Hematopoietic multipotent progenitor cell treated with erythropoietin and hydrocortisone succinate and interleukin-3 and kit ligand, for 17 days (in vitro differentiated cells): ENCODE measurements at regions not wholly inside any gene's neighbourhood (a gene's known extent, or its start where the extent isn't known, plus 50 kb on each side); places are given as distances from the start of the nearest gene placed in this dataset.

Experiments used
- DNase-seq: peaks from one replicate; pipeline ENCODE4 v3.0.0-alpha.2; 2015; ENCODE audit warnings: low spot score

DNA sequence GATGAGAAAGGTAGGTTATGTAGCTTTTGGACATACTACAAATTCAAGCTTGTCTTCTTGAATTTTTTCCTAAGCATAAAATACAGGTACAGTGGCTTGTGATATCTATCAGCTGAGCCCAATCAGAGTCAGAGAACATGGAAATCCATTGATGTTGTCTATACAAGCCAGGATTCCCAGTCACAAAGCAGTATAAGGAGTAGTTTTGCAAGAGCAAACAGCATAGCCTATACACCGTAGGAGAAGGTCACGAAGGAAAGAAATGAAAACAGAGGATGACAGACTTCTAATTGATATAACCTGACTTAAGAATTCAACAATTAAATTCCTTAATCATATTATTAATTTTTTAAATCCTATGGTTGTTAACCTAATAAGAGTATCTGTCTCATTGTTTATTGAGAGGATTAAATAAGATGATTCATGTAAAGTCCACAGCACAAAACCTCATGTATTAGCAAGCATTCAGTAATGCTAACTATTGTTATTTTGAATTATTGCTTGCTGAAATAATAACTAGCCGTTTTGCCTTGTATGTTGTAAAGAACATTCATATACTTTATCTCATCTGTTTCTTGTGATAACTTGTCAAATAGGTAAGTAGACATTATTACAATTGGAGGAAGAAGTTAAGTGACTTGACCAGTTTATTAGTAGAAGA, 276.6 kb upstream of the ZPLD1 start:
- no peak for DNase-seq

DNA sequence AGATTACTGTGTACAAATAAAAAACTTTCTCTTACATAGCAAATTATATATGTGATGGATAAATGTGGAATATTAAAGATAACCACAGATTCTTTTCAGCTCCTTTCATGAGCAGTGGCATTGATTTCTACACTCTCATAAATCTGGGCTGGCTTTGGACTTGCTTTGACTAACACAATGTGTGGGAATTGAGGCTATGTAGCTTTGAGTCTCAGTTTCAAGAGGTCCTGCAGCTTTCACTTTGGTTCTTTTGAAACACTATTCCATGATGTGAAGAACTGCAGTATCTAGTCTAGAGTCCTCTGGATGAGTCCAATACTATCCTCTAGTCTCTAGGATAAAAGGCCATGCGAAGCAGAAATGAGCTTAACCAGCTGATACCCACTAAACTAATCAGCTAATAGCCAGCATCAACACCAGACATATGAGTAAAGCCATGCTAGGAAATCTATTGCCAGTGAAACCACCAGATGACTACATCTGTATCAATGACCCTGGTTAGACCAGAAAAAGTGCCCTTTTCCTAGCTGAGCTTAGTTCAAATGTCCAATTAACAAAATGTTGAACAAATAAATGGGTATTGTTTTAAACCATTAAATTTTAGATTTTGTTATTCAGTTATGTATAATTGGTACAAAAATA, 274.9 kb upstream of the ZPLD1 start:
- DNase-seq: no peak

DNA sequence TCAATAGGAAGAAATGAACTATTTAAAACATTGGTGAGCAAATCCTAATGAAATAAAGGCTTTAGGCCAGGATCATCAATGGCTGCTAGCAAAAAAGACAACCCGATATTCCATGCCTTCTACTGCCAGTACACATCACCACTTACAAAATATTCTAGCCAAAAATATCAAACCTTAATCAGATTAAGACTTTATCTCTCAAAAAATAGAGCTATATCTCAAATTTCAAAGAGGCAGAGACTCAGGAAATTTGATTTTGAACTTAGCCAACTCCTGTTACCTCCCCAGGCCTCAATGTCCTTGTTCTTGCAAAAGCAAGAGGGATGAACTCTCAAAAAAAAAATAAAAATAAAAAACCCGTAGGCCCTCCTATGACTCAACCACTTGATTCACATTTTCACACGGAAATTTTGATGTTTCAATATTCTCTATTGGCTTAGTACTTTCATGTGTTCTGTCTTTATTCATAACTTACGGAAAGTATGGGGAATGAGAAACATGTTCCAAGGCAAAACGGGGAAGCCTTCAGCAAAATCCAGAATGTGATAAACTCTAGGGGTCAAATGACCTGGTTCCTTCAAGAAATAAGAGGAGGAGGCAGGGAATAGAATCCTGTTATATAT, 273.3 kb upstream of the ZPLD1 start:
- no peak for DNase-seq

DNA sequence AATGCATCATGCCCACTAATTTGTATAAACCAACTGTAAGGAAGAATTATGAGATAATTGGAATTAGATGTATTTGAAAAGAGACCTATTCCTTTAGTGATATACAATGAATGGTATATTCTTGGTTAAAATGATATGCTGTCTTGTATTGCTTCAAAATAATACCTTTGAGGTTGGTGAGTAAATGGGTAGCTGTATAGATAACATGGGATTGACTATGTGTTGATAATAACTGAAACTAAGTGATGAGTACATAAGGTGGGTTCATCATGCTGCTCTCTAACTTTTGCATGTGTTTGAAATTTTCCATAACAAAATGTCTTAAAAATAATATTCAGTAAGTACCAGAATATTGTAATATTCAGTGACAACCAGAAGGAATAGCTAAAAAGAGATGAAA, 272.6 kb upstream of the ZPLD1 start:
- no peak for DNase-seq

DNA sequence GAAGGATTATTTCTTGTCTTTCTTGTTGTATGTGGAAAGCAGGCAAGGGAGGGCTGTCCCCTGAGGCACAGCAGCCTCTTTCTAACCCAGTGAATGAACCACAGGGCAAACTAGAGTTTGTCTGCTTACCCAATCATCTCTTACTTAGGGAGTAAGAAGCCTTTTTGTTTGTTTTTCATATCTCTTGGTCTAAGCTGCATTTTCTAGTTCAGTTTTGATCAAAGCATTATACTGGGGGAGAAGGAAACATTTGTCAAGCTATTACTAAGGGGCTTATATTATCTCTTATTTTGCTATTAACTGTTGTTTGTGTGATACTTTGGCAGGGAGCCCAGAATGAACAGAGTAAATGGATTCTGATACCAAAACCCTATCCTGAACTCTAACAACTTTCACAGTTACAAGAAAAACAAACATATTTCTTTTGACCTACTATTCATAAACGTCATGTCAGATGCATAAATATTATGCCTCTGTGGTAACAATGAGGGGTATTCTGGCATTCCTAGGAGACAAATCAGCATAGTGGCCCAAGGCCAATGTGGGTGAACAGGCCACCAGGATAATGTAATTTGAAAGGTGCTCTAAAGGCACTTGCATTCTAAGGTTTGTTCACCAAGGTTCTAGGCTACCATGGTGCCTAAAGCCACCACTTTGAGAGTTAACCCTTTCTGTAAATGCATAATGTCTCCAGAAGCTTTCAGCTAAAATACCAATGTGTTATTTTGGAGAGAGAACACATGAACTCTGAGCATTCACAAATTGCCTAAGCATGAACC, 271.6 kb upstream of the ZPLD1 start:
- DNase-seq: no peak

DNA sequence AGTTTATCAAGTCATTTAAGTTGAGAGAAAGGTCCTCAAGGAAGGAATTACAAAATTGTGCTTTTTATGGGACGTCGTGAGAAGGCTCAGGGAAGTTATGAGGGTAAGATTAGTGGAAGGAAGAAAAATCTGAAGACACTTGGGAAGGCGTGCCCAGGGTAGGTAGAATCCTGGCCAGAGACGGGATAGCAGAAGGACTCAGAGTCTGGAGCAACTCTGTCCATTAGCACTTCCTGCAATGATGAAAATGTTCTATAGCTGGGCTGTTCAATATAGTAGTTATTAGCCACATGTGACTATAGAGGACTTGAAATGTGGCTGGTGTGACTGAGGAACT, 271.0 kb upstream of the ZPLD1 start:
- DNase-seq: no peak

DNA sequence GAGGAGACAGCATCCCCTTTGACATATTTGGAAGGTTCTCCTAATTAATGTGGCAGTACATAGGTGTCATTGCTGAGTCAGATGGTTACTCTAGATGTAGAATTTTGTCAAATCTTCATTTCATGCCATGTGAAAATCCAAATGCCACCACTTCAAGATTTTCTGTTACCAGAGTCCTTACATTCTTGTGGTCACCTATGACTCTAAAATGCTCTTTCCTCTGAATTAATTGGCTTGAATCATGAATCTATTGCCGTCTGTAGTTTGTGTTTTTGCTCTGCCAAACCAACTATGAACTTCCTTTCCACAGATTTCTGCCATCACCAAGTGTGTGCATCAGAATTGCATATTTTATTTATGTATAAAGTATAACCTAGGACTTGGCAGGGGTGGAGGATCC, 269.4 kb upstream of the ZPLD1 start:
- no peak for DNase-seq

DNA sequence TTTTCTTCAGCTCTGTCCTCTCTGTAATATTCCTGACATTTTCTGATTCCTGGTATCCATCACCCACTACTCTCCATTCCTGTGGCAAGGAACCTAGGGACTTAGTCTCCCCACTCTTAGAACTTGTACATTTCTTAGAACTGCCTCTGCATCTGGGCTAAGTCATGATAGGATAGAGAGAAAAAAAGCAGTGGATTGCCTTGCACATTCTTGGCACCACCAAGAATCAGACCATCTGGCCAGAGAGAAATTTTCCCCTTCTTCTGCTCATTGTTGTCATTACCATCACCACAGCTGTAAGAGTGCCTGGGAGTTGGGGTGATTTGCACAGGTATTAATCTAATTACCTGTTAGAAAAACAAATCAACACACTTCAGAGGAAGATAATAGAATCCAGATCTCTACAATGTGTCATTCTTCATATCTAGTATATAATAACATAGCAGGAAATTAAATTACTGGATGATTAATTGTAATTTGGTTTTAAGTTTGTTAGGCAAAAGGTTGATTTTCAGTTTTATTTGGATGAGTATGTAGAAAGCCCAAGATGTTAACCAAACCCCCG, 264.8 kb upstream of the ZPLD1 start:
- no peak for DNase-seq

DNA sequence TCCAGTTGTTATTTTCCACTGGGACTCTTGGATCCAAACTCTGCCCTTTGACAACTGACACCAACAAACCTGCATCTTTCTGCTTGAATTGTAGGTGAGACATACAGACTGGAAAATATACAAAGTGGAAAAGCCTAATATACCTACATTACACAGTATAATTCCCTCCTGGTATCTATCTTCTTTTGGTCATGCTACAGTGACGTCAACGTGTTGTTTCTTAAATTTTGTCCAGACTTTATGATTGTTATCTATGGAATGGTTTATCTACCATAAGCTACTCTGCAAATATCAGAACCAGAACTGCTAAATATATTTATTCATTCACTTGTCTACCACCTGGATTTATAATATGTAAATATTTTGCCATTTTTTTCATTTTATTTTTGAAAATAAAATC, 264.3 kb upstream of the ZPLD1 start:
- DNase-seq: no peak

DNA sequence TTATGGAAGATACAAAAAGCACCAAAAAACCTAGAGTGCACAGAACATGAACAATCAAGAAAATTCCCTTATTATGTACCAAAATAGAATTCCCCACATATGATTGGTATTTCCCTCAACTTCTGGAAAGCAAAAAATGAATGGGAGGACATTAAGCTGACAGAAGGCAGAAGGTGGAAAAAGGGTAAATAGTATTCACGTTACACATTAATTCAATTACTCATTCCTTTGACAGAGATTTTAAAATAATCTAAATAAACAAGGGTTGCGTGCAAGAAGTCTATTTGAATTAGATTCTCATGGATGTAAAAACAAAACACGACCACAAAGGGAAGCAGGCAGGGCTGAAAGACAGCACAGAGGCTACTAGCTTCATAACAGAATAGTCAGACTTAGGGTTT, 260.5 kb upstream of the ZPLD1 start:
- DNase-seq: no peak

DNA sequence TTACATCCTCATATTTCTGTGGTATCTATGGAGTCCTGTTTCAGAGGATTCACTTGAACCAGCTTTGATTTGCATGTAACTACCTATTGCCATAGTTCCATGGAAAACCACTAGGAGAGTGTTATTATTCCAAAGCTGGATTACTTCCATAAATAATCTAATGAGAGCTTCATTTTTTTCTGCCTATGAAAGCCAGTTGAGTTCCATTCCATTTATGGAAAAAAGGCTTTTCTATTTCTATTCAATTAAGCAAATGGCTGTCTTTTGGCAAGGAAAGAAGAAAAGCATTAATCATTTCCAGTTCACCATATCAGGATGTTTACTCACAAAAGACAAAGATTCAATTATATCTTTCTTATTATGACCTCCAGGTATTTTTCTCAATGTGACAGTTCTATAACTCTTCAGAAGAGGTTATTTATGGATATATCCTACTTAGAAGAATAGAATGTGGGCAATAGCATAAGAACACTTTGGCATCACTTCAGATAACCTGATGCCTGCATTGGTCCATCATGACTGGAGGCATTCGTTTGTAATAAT, 259.9 kb upstream of the ZPLD1 start:
- no peak for DNase-seq

DNA sequence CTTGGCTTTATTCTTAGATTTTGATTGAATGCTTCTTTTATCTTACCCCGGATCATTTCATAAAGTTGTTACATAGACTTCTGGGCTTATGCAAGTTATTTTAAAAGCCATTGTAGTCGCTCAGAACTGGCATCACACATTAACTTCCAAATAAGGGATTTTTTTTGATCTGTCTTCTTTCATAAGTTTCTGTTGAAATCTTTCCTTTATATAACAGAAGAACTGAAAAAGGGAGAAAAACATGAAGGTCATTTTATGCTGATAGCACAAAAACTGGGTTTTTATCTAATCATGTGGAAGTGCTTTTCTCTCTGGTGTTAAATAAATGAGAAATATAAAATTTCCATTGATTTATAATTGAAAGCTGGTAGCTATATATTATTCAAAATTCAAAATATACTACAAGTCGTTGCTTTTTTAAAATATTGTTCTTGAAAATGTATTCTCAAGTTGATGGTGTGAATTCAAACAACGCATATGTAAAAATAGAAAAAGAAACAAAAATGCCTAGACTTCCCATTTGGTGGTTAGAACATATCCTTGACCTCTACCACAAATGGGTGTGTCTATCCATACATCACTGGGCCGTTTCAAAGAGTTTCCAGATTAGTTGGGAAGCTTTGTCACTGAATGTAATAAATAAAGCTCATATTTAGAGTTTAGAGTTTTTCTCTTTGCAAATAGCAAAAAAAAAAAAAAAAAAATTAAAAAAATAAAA, 258.3 kb upstream of the ZPLD1 start:
- DNase-seq: no peak

DNA sequence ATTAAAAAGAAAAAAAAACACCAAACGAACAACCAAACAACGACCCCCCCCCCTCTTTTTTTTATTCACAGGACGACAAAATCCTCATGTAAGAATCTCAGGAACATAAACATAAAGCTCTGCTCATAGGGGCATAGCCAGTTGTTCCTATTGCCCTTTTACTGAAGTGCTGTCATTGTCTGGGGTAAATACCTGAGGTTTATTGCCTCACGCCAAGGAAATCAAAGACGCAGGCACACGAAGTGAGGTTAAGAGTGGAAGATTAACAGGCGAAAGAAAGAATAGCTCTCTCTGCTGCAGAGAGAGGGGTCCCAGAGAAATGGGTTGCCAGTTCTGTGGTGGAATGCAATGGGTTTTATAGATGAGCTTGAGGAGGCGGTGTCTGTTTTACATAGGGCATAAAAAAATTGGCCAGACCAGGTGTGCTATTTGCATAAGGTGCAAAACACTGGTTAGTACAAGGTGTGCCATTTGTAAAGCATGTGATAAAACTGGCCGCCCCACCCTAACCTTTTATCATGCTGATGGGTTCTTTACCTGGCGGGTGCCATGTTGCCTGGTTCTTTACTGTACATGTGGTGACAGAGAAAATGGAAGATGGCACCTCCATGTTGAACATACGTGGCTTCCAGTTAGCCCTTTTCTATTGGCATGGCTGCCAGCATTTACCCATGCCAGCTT, 257.6 kb upstream of the ZPLD1 start:
- no peak for DNase-seq

DNA sequence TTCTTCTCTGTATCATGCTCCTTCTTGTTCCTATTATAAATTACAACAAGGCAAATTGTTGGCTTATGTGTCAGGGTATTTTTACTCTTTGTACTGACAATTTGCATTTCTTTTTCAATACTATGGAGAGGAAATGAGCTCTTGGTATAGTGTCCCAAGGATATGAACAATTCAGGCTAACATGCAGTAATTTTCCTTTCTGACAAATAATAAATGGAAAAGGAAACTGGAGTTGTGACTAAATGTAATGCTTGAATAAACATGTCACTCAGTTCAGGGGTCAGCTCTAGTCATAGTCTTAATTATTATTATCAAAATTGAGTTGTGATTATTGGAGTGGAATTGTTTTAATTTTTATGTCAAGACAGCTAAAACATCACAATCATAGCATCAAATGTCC, 256.0 kb upstream of the ZPLD1 start:
- DNase-seq: no peak

DNA sequence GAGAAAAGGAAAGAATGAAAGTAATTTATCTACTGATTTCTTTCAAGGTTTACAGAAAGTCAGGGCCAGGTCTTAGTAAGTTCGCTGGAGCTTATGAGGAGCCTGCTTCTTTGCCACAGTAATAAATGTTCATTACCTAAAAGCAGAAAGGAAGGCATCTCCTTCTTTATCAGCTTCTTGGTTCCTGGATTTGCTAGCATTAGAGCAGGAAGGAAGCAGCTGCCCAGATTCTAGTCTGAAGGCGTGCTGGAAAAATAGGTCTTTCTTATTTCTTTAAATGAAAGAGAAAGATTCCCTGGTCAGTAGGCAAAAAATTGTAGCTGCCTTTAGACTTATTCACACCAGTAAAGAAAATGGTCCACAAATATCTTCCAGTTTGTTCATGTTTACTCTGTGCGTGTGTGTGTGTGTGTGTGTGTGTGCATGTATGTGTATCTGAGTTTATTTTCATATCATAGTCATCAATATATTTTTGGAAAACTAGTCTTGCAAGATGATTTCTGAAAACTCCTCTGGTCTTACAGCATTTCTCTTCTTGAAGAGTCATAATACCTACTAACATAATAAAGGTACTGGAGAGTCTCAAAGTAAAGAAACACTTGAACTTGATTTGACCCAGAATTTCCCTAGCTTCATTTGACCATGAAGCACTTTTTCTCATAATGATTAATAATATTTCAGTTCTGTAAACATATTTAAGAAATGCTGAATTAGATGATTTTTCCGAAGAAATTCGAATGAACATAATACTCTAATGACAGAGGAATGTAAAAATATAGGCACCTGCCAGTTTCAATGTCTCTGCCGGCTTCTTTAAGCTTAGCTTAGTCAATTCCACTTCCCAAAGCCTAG, 255.3 kb upstream of the ZPLD1 start:
- no peak for DNase-seq

DNA sequence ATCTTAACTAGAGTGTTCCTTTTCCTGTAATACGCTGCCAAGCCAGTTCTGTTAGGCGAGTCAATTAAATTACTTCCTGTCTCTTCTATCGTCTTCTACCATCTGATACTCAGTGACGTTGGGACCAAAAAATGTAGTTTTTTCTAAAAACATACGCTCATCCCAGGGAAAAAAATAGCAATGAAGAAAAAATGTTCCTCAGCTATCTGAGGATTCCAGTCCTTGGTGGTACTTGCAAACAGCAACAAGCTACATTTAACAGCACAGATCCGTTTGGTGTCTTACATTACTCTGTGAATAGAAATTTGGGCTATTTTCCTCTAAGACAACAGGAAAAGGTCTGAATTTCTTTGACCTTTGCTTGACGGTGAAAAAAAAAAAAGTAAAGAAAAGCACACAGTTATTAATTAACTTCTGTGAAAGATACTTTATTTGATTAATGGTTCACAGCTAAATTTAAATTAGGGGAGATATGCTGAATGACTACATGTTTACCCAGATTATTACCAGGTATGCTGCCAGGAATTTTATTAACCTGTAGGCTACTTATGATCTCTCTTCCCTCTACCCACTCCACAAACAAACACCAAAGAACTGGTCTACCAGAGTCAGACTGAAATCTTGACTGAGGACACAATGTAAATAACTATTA, 254.4 kb upstream of the ZPLD1 start:
- peak; percentile 6 for DNase-seq

DNA sequence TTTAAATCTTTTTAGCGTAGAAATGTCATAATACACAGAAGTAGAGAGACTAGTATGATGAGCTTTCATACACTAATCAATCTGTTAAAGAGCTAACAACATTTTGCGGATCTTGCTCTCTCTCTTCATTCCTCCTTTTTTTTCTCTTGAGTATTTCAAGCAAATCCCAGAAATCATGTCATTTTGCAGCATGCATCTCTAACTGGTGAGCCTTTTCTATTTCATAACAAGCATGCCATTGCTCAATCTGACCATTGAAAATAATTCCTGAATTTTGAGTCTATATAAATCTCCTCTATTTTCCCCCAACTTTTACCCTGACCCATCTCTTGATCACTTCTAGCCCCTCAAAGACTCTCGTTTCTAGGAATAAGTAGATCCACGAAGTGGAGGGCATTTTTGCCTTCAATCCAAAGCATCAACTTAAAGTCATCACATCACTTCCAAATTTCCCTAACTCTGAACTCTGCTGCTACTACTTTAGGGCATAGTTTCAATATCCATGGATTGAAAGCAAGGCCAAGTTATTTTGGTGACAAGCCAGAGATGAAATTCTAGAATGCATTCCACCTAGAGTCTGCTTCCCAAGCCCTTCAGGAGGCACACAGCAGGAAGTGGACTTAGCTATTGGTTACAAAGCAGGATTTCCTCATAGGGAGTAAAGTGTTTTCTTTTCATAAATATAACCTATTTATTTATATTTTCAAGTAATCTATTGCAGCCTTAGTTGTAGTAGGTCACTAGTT, 253.5 kb upstream of the ZPLD1 start:
- no peak for DNase-seq

DNA sequence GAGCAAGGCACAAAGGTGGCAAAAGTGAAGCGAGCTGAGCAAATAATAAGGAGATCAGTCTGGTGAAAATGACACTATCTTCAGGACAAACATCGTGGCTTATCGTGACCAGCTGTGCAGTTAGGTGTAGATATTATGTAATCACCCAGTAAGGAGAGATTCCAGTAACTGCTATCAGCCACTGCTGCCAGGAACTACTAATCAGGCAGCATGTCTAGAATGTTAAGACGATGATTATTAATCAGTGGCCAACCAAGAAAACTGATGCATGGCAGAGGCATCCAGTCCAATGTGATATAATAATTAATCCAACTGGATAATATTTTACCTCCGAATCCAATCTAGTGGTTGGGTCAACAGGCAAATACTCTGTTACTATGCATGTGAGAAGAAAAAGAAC, 252.7 kb upstream of the ZPLD1 start:
- no peak for DNase-seq

DNA sequence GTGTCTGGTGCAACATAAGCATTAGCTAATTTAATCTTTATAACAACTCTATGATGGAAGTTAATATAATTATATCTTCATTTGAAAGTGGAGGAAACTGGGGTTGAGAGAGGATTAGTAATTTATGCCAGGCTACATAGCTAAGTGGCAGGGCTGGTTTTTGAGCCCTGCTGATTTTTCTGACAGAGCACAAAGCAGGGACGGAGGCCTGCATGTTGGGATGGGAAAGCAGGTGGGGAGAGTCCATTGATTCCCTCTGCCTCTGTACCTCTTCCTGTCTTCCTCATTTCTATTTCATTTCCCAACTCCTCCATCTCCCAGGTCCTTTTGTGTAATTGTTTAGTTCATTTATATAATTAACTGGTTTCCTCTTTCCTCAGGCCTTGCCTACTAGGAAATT, 251.6 kb upstream of the ZPLD1 start:
- DNase-seq: no peak
